KMS-11 (cell line): ENCODE measurements at regions not wholly inside any gene's neighbourhood (a gene's known extent, or its start where the extent isn't known, plus 50 kb on each side); places are given as distances from the start of the nearest gene placed in this dataset.

Experiments used
- H2AFZ ChIP-seq: fragments of 200-600 bp; sonication (generic); 2 replicates; pipeline ENCODE4 v1.6.1; 2016; ENCODE audit warnings: antibody characterized with exemption, mixed run types, low read depth
- H3K27ac ChIP-seq: fragments of 200-600 bp; sonication (generic); 2 replicates; pipeline ENCODE4 v1.6.1; 2016; ENCODE audit warnings: mild to moderate bottlenecking, mixed run types
- H3K27me3 ChIP-seq: fragments of 200-600 bp; sonication (generic); 2 replicates; pipeline ENCODE4 v1.6.1; 2017; ENCODE audit warnings: mild to moderate bottlenecking, low read depth, mixed run types, moderate library complexity; ENCODE audit not compliant: insufficient read depth
- H3K36me3 ChIP-seq: fragments of 200-600 bp; sonication (generic); 2 replicates; pipeline ENCODE4 v1.6.1; 2017; ENCODE audit warnings: mild to moderate bottlenecking, mixed run types; ENCODE audit not compliant: insufficient read depth
- H3K4me1 ChIP-seq: fragments of 200-600 bp; sonication (generic); 2 replicates; pipeline ENCODE4 v1.6.1; 2016; ENCODE audit warnings: mild to moderate bottlenecking, low read depth, mixed run types; ENCODE audit not compliant: poor library complexity, severe bottlenecking
- H3K4me2 ChIP-seq: fragments of 200-600 bp; sonication (generic); 2 replicates; pipeline ENCODE4 v1.7.0; 2016; ENCODE audit warnings: mild to moderate bottlenecking, mixed run types
- H3K4me3 ChIP-seq: fragments of 200-600 bp; sonication (generic); IDR thresholded peaks from 2 replicates; pipeline ENCODE4 v1.6.1; 2017; ENCODE audit warnings: low read depth, low read length, mixed read lengths; ENCODE audit not compliant: insufficient read depth
- H3K79me2 ChIP-seq: fragments of 200-600 bp; sonication (generic); 2 replicates; pipeline ENCODE4 v1.6.1; 2016; ENCODE audit warnings: low read depth, mixed run types; ENCODE audit not compliant: insufficient read depth
- H3K9ac ChIP-seq: fragments of 200-600 bp; sonication (generic); 2 replicates; pipeline ENCODE4 v1.6.1; 2016; ENCODE audit warnings: mild to moderate bottlenecking, mixed run types
- H4K20me1 ChIP-seq: fragments of 200-600 bp; sonication (generic); 2 replicates; pipeline ENCODE4 v1.6.1; 2016; ENCODE audit warnings: mild to moderate bottlenecking, mixed run types; ENCODE audit not compliant: insufficient read depth
- CTCF ChIP-seq: fragments of 200-600 bp; sonication (generic); conservative IDR thresholded peaks from 2 replicates; pipeline ENCODE4 v1.6.1; 2017; ENCODE audit warnings: low read depth, mild to moderate bottlenecking, antibody characterized with exemption, low read length, moderate library complexity, mixed read lengths

DNA sequence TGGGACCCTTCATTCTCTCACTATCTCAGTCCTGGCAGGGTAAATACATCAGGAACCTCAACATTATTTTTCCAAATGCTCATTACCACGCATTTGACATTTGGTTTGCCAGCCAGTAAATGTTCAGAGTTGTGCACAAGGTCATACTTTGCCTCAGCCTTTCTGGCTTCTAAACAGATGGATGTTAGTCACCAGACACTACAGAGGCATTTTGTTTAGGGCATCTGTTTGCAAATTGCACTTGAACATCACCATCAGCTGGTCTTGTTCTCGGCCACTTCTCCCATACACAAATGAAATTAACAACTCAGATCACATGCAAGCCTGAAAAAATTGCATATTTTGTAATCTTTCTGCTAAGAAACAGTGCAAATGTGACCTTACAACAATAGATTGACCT is 75.0 kb upstream of the SLC1A1 start:
- H2AFZ ChIP-seq, result no peak overlapping the region
- no peaks in the 10 kb centered on the region for H3K4me1 ChIP-seq
- no peak overlapping the region for H3K4me2 ChIP-seq
- no peaks in the 10 kb centered on the region for H3K79me2 ChIP-seq
- no peak overlapping the region for H3K9ac ChIP-seq
- no peaks in the 10 kb centered on the region for H3K27me3 ChIP-seq
- no peak overlapping the region for H3K4me3 ChIP-seq
- no peaks in the 10 kb centered on the region for H3K36me3 ChIP-seq
- no peaks in the 10 kb centered on the region for H4K20me1 ChIP-seq
- TF ChIP-seq CTCF, result no peak
- H3K27ac ChIP-seq, result no peak overlapping the region

- Histone ChIP-seq H3K27me3 (no peaks in the 10 kb centered on the region), H3K27ac (no peak overlapping the region), H3K36me3 (no peaks in the 10 kb centered on the region), H2AFZ (no peak overlapping the region), H3K9ac (no peak overlapping the region), H3K4me3 (no peak overlapping the region), H4K20me1 (no peaks in the 10 kb centered on the region), H3K4me2 (no peak overlapping the region), H3K79me2 (no peaks in the 10 kb centered on the region), H3K4me1 (no peaks in the 10 kb centered on the region)
- TF ChIP-seq CTCF, result no peak
Measured at GRCh38 chr9:4413856-4414255, 76.4 kb upstream of the SLC1A1 start.

DNA sequence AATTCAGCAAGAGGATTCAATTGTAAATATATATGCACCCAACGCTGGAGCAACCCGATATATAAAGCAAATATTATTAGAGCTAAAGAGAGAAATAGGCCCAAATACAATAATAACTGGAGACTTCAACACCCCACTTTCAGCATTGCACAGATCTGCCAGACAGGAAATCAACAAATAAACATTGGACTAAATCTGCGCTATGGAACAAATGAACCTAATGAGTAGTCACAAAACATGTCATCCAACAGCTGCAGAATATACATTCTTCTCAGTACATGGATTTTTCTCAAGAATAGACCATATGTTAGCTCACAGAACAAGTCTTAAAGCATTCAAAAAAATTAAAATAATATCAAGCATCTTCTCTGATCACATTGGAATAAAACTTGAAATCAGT is 86.1 kb upstream of the SLC1A1 start:
- Histone ChIP-seq H3K36me3 (no peaks in the 10 kb centered on the region), H3K4me3 (no peak overlapping the region), H2AFZ (no peak overlapping the region), H3K27ac (no peak overlapping the region), H3K4me1 (no peaks in the 10 kb centered on the region), H4K20me1 (no peaks in the 10 kb centered on the region), H3K9ac (no peak overlapping the region), H3K27me3 (no peaks in the 10 kb centered on the region), H3K4me2 (no peak overlapping the region), H3K79me2 (no peaks in the 10 kb centered on the region)
- no peak for TF ChIP-seq CTCF

- TF ChIP-seq CTCF, result no peak
- Histone ChIP-seq H3K4me2 (no peak overlapping the region), H3K79me2 (no peaks in the 10 kb centered on the region), H3K9ac (no peak overlapping the region), H4K20me1 (no peaks in the 10 kb centered on the region), H3K4me1 (no peaks in the 10 kb centered on the region), H3K27me3 (no peaks in the 10 kb centered on the region), H3K4me3 (no peak overlapping the region), H2AFZ (no peak overlapping the region), H3K36me3 (no peaks in the 10 kb centered on the region), H3K27ac (no peak overlapping the region)
Measured at GRCh38 chr9:4402501-4402900, 87.8 kb upstream of the SLC1A1 start.

- H4K20me1 ChIP-seq, result no peaks in the 10 kb centered on the region
- no peak overlapping the region for H3K9ac ChIP-seq
- no peak for TF ChIP-seq CTCF
- H3K4me2 ChIP-seq, result no peak overlapping the region
- H3K27ac ChIP-seq, result no peak overlapping the region
- no peaks in the 10 kb centered on the region for H3K27me3 ChIP-seq
- no peak overlapping the region for H2AFZ ChIP-seq
- no peak overlapping the region for H3K4me3 ChIP-seq
- H3K4me1 ChIP-seq, result no peaks in the 10 kb centered on the region
- H3K36me3 ChIP-seq, result no peaks in the 10 kb centered on the region
- H3K79me2 ChIP-seq, result no peaks in the 10 kb centered on the region
Measured at GRCh38 chr9:4400731-4401130, 89.5 kb upstream of the SLC1A1 start.
